ENCODE measurements at regions not wholly inside any gene's neighbourhood (a gene's known extent, or its start where the extent isn't known, plus 50 kb on each side); places are given as distances from the start of the nearest gene placed in this dataset.

GRCh38 chr13:105611424-105611823, 924.0 kb downstream of the EFNB2 start:
- DNase-seq (ENCODE audit: extremely low spot score): no peak
- CTCF ChIA-PET: no interaction called here

GRCh38 chr13:105608104-105608503, 927.4 kb downstream of the EFNB2 start:
- TF ChIP-seq CTCF (IDR thresholded peaks at IDR 0.05; ENCODE audit: control extremely low read depth, extremely low read depth, low read depth, missing control alignments): no peak
- POLR2A ChIA-PET: no interaction called here
- CTCF ChIA-PET: no interaction called here
- DNase-seq (ENCODE audit: extremely low spot score): no peak

More at GRCh38 chr13:105611424-105611823, 924.0 kb downstream of the EFNB2 start:
- no peak for TF ChIP-seq CTCF (IDR thresholded peaks at IDR 0.05; ENCODE audit: control extremely low read depth, extremely low read depth, low read depth, missing control alignments)
- POLR2A ChIA-PET: no interaction called here

- DNase-seq (ENCODE audit: extremely low spot score): no peak
- TF ChIP-seq CTCF (IDR thresholded peaks at IDR 0.05; ENCODE audit: control extremely low read depth, extremely low read depth, low read depth, missing control alignments): no peak
- ChIA-PET CTCF (interaction anchor here (0.8 kb wide), 1 partner anchor 13 kb away, joined by 3 read pairs; no protein-coding TSS in a partner anchor), POLR2A (no interaction called here)
Measured at GRCh38 chr13:105607426-105607825, 928.0 kb downstream of the EFNB2 start.

- POLR2A ChIA-PET: no interaction called here
- CTCF ChIA-PET: interaction anchor here (0.8 to 1.0 kb wide), 2 partner anchors 9 to 13 kb away, joined by 3 read pairs; no protein-coding TSS in a partner anchor
- no peak for DNase-seq (ENCODE audit: extremely low spot score)
- no peak for TF ChIP-seq CTCF (IDR thresholded peaks at IDR 0.05; ENCODE audit: control extremely low read depth, extremely low read depth, low read depth, missing control alignments)
Measured at GRCh38 chr13:105607016-105607415, 928.4 kb downstream of the EFNB2 start.

- DNase-seq (ENCODE audit: extremely low spot score): no peak
- no peak for TF ChIP-seq CTCF (IDR thresholded peaks at IDR 0.05; ENCODE audit: control extremely low read depth, extremely low read depth, low read depth, missing control alignments)
- ChIA-PET CTCF (no interaction called here), POLR2A (no interaction called here)
Measured at GRCh38 chr13:105602956-105603670, 932.3 kb downstream of the EFNB2 start.

GRCh38 chr13:105599477-105600037, 935.9 kb downstream of the EFNB2 start:
- no peak for DNase-seq (ENCODE audit: extremely low spot score)
- POLR2A ChIA-PET: no interaction called here
- CTCF ChIA-PET: no interaction called here
- no peak for TF ChIP-seq CTCF (IDR thresholded peaks at IDR 0.05; ENCODE audit: control extremely low read depth, extremely low read depth, low read depth, missing control alignments)
